Gastrocnemius medialis (tissue), 4 donors: ENCODE measurements at regions not wholly inside any gene's neighbourhood (a gene's known extent, or its start where the extent isn't known, plus 50 kb on each side); places are given as distances from the start of the nearest gene placed in this dataset.

ENCODE experiments used
- CTCF ChIP-seq, 5 experiments: fragments of 450-650 bp in 3 of 5; fragments of 200-600 bp in 2 of 5; sonication (generic) in 2 of 5; IDR thresholded peaks in 4 of 5; conservative IDR thresholded peaks in 1 of 5; 1 replicate in 4 of 5; 2 replicates in 1 of 5; pipeline ENCODE4 v1.5.1; 2016 to 2019; ENCODE audit warnings: antibody characterized with exemption in 5 of 5, mild to moderate bottlenecking in 3 of 5, moderate library complexity in 3 of 5
- POLR2A ChIP-seq, 2 donors: fragments of 450-650 bp; IDR thresholded peaks; one replicate each; pipeline ENCODE4 v1.6.1; 2017; ENCODE audit warnings: antibody characterized with exemption in 2 of 2, mild to moderate bottlenecking in 2 of 2, moderate library complexity in 2 of 2

GRCh38 chr7:113306302-113306701 is 187.9 kb upstream of the SMIM30 start:
- no peak for TF ChIP-seq CTCF (IDR thresholded peaks at IDR 0.05 in 4 of 5, conservative IDR thresholded peaks at IDR 0.05 in 1 of 5)
- TF ChIP-seq POLR2A (IDR thresholded peaks at IDR 0.05): no peak
